ENCODE measurements at regions not wholly inside any gene's neighbourhood (a gene's known extent, or its start where the extent isn't known, plus 50 kb on each side); places are given as distances from the start of the nearest gene placed in this dataset.

DNA sequence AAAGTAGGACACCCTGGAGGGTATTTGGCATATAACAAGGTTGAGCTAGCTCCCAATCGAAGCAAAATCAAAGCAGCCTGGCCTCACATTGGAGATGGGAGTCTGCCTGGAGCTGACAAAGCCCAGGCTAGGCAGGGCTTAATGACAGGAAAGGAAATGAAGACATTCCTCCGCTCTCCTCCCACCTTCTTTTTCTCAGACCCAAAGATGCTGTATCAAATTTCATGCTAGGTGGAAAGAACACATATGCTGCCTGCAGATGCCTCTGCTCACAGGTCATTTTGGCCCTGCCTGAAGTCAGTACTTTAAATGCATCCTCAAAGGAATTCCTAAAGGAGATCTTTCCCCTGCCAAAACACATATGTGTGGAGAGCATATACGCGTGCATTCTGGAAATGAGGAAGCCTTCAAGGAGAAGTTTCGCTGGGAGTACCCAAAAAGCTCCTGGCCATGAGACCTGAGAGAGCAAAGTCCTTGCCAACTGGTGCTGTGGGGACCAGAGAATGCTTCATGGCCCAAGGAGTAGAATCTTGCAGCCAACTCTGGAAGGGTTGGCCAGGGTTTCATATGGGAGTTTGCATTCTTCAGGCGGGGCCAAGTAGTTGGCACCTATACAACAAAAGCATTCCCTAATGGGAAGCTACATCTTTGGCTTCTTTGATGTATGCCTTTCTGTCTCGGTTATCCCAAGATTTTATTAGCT lies 88.0 kb downstream of the AQP4 start:
- no peak overlapping the region for H3K4me3 ChIP-seq (ENCODE audit: insufficient read length, low read depth)
- H3K36me3 ChIP-seq (ENCODE audit: insufficient read depth, insufficient read length, low read length), result no peaks in the 10 kb centered on the region
- H3K4me1 ChIP-seq (ENCODE audit: insufficient read depth, insufficient read length), result no peaks in the 10 kb centered on the region
- DNase-seq (ENCODE audit: low read depth, low spot score), result no peak
- H3K27me3 ChIP-seq (ENCODE audit: insufficient read depth, insufficient read length), result no peaks in the 10 kb centered on the region
- H3K9ac ChIP-seq (ENCODE audit: insufficient read length, low read depth), result no peak overlapping the region
- H3K9me3 ChIP-seq (ENCODE audit: insufficient read depth, low read length), result no peaks in the 10 kb centered on the region
- TF ChIP-seq ZNF274 (IDR thresholded peaks at IDR 0.05; ENCODE audit: low read depth, low read length) (no peak), YY1 (IDR thresholded peaks at IDR 0.05; ENCODE audit: insufficient read depth, insufficient read length) (no peak), SUZ12 (IDR thresholded peaks at IDR 0.05; ENCODE audit: extremely low read depth, insufficient read depth, insufficient read length) (no peak)

DNA sequence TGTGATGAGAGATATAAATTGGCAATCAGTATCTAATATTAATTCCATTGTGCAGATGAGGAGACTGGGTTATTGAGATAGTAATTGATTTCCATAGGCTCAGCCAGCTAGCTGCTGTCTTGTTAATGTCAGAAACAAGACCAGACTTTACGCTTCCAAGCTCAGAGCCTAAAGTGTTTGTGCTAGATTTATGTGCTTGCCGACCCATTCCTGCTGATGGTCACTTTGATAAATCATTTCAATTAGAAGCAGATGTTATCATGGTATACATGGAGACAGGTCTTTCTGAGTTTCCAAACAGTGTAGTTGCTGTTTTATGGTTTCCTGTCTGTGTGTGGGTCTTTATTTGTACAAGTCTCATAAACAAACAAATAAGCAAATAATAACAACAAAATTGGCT lies 92.8 kb downstream of the AQP4 start:
- no peak overlapping the region for H3K9ac ChIP-seq (ENCODE audit: insufficient read length, low read depth)
- TF ChIP-seq SUZ12 (IDR thresholded peaks at IDR 0.05; ENCODE audit: extremely low read depth, insufficient read depth, insufficient read length), result no peak
- no peak for TF ChIP-seq ZNF274 (IDR thresholded peaks at IDR 0.05; ENCODE audit: low read depth, low read length)
- TF ChIP-seq YY1 (IDR thresholded peaks at IDR 0.05; ENCODE audit: insufficient read depth, insufficient read length), result no peak
- H3K4me1 ChIP-seq (ENCODE audit: insufficient read depth, insufficient read length), result no peaks in the 10 kb centered on the region
- H3K36me3 ChIP-seq (ENCODE audit: insufficient read depth, insufficient read length, low read length), result no peaks in the 10 kb centered on the region
- no peak for DNase-seq (ENCODE audit: low read depth, low spot score)
- H3K27me3 ChIP-seq (ENCODE audit: insufficient read depth, insufficient read length), result no peaks in the 10 kb centered on the region
- no peaks in the 10 kb centered on the region for H3K9me3 ChIP-seq (ENCODE audit: insufficient read depth, low read length)
- H3K4me3 ChIP-seq (ENCODE audit: insufficient read length, low read depth), result no peak overlapping the region

GRCh38 chr18:26771524-26771923 lies 94.0 kb downstream of the AQP4 start:
- Histone ChIP-seq H3K9me3 (ENCODE audit: insufficient read depth, low read length) (no peaks in the 10 kb centered on the region), H3K27me3 (ENCODE audit: insufficient read depth, insufficient read length) (no peaks in the 10 kb centered on the region), H3K9ac (ENCODE audit: insufficient read length, low read depth) (no peak overlapping the region), H3K4me1 (ENCODE audit: insufficient read depth, insufficient read length) (no peaks in the 10 kb centered on the region), H3K36me3 (ENCODE audit: insufficient read depth, insufficient read length, low read length) (no peaks in the 10 kb centered on the region), H3K4me3 (ENCODE audit: insufficient read length, low read depth) (no peak overlapping the region)
- no peak for TF ChIP-seq ZNF274 (IDR thresholded peaks at IDR 0.05; ENCODE audit: low read depth, low read length)
- TF ChIP-seq SUZ12 (IDR thresholded peaks at IDR 0.05; ENCODE audit: extremely low read depth, insufficient read depth, insufficient read length), result no peak
- no peak for DNase-seq (ENCODE audit: low read depth, low spot score)

- H3K4me3 ChIP-seq (ENCODE audit: insufficient read length, low read depth), result no peak overlapping the region
- no peak overlapping the region for H3K9ac ChIP-seq (ENCODE audit: insufficient read length, low read depth)
- H3K4me1 ChIP-seq (ENCODE audit: insufficient read depth, insufficient read length), result no peaks in the 10 kb centered on the region
- no peaks in the 10 kb centered on the region for H3K27me3 ChIP-seq (ENCODE audit: insufficient read depth, insufficient read length)
- no peak for DNase-seq (ENCODE audit: low read depth, low spot score)
- TF ChIP-seq YY1 (IDR thresholded peaks at IDR 0.05; ENCODE audit: insufficient read depth, insufficient read length), result no peak
- no peak for TF ChIP-seq SUZ12 (IDR thresholded peaks at IDR 0.05; ENCODE audit: extremely low read depth, insufficient read depth, insufficient read length)
- no peak for TF ChIP-seq ZNF274 (IDR thresholded peaks at IDR 0.05; ENCODE audit: low read depth, low read length)
- H3K9me3 ChIP-seq (ENCODE audit: insufficient read depth, low read length), result no peaks in the 10 kb centered on the region
- H3K36me3 ChIP-seq (ENCODE audit: insufficient read depth, insufficient read length, low read length), result no peaks in the 10 kb centered on the region
These were observed 97.1 kb downstream of the AQP4 start for GRCh38 chr18:26768385-26768784.

GRCh38 chr18:26765498-26765897 lies 100.0 kb downstream of the AQP4 start:
- H3K36me3 ChIP-seq (ENCODE audit: insufficient read depth, insufficient read length, low read length), result no peaks in the 10 kb centered on the region
- no peaks in the 10 kb centered on the region for H3K9me3 ChIP-seq (ENCODE audit: insufficient read depth, low read length)
- no peak overlapping the region for H3K9ac ChIP-seq (ENCODE audit: insufficient read length, low read depth)
- no peak for TF ChIP-seq SUZ12 (IDR thresholded peaks at IDR 0.05; ENCODE audit: extremely low read depth, insufficient read depth, insufficient read length)
- no peak for TF ChIP-seq YY1 (IDR thresholded peaks at IDR 0.05; ENCODE audit: insufficient read depth, insufficient read length)
- TF ChIP-seq ZNF274 (IDR thresholded peaks at IDR 0.05; ENCODE audit: low read depth, low read length), result no peak
- H3K4me1 ChIP-seq (ENCODE audit: insufficient read depth, insufficient read length), result no peaks in the 10 kb centered on the region
- H3K27me3 ChIP-seq (ENCODE audit: insufficient read depth, insufficient read length), result no peaks in the 10 kb centered on the region
- DNase-seq (ENCODE audit: low read depth, low spot score), result no peak
- no peak overlapping the region for H3K4me3 ChIP-seq (ENCODE audit: insufficient read length, low read depth)

DNA sequence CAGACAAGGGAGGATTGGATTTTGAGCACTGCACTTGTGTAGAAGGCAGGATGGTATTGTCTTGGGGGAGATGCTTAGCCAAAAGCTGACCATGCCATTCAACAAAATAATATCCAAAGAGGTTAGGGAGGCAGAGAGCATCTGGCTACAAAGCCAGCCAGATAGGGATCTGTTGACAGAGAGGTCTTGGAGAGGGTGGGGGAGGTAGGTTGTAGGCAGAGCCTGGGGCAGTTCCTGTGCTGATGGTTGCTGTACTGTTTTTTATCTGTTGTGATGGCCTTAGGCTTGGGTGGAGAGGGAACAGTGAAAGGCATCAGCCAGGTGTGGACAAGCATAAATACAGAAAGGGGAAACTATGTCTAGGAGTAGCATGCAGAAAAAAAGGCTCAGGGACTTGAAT lies 100.9 kb downstream of the AQP4 start:
- DNase-seq (ENCODE audit: low read depth, low spot score), result no peak
- no peaks in the 10 kb centered on the region for H3K4me1 ChIP-seq (ENCODE audit: insufficient read depth, insufficient read length)
- no peaks in the 10 kb centered on the region for H3K27me3 ChIP-seq (ENCODE audit: insufficient read depth, insufficient read length)
- no peak overlapping the region for H3K9ac ChIP-seq (ENCODE audit: insufficient read length, low read depth)
- H3K4me3 ChIP-seq (ENCODE audit: insufficient read length, low read depth), result no peak overlapping the region
- no peak for TF ChIP-seq SUZ12 (IDR thresholded peaks at IDR 0.05; ENCODE audit: extremely low read depth, insufficient read depth, insufficient read length)
- no peak for TF ChIP-seq ZNF274 (IDR thresholded peaks at IDR 0.05; ENCODE audit: low read depth, low read length)
- TF ChIP-seq YY1 (IDR thresholded peaks at IDR 0.05; ENCODE audit: insufficient read depth, insufficient read length), result no peak
- no peaks in the 10 kb centered on the region for H3K9me3 ChIP-seq (ENCODE audit: insufficient read depth, low read length)
- no peaks in the 10 kb centered on the region for H3K36me3 ChIP-seq (ENCODE audit: insufficient read depth, insufficient read length, low read length)

DNA sequence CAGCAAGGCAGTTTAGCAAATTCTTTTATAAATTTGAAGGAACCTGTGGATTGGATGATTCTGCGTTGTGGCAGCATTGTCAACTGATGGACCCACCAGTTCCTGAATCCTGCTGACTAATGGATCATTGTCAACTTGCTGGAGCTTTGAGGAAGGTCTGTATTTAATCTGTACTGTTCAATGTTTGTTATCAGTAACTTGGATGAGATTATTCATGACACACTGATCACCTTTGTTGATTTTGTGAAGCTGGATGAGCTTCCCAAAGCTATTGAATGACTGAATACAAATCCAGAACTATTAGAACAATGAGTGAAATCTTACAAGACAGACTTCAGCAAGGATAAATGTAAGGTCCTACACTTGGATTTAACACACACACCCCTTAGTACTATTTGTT lies 101.3 kb downstream of the AQP4 start:
- no peak for DNase-seq (ENCODE audit: low read depth, low spot score)
- Histone ChIP-seq H3K9me3 (ENCODE audit: insufficient read depth, low read length) (no peaks in the 10 kb centered on the region), H3K4me3 (ENCODE audit: insufficient read length, low read depth) (no peak overlapping the region), H3K9ac (ENCODE audit: insufficient read length, low read depth) (no peak overlapping the region), H3K36me3 (ENCODE audit: insufficient read depth, insufficient read length, low read length) (no peaks in the 10 kb centered on the region), H3K27me3 (ENCODE audit: insufficient read depth, insufficient read length) (no peaks in the 10 kb centered on the region), H3K4me1 (ENCODE audit: insufficient read depth, insufficient read length) (no peaks in the 10 kb centered on the region)
- TF ChIP-seq SUZ12 (IDR thresholded peaks at IDR 0.05; ENCODE audit: extremely low read depth, insufficient read depth, insufficient read length) (no peak), ZNF274 (IDR thresholded peaks at IDR 0.05; ENCODE audit: low read depth, low read length) (no peak), YY1 (IDR thresholded peaks at IDR 0.05; ENCODE audit: insufficient read depth, insufficient read length) (no peak)

All from NT2/D1 (cell line).